ENCODE measurements at regions not wholly inside any gene's neighbourhood (a gene's known extent, or its start where the extent isn't known, plus 50 kb on each side); places are given as distances from the start of the nearest gene placed in this dataset.

GRCh38 chr13:50283017-50283416 lies 267.8 kb downstream of the KCNRG start:
- no peak for TF ChIP-seq CTCF (IDR thresholded peaks at IDR 0.05; ENCODE audit: poor library complexity)
- TF ChIP-seq EZH2 (IDR thresholded peaks at IDR 0.05; ENCODE audit: borderline replicate concordance), result no peak

All from hepatocyte (in vitro differentiated cells).